ENCODE measurements at regions not wholly inside any gene's neighbourhood (a gene's known extent, or its start where the extent isn't known, plus 50 kb on each side); places are given as distances from the start of the nearest gene placed in this dataset.

DNA sequence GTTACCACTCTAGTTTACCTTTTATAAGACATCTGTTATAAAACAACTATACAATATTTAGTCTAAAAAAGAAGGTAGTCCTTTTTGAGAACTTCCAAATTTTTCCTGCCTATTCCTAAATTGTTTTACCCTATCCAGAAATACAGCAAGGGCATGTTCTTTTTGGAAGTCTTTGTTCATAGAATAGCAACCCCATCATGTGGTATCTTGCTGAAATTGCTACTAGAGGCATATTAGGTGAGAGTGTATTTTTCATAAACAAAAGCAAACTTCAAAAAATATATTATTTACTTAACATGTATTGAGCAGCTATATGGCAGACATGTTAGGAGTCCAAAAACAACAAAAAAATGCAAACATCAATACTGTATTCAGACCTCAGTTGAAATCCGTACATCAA is 371.8 kb upstream of the NRSN1 start:
- ATAC-seq (ENCODE audit: insufficient read depth, low FRiP score): no peak
- H3K4me1 ChIP-seq (ENCODE audit: control insufficient read depth in 5 of 5, insufficient read depth in 5 of 5, low read length in 5 of 5): no peaks in the 10 kb centered on the region
- H3K9ac ChIP-seq (ENCODE audit: insufficient read depth in 1 of 2, low read length in 2 of 2): no peak overlapping the region
- H3K9me3 ChIP-seq (ENCODE audit: control insufficient read depth in 4 of 4, insufficient read depth in 3 of 4, low read length in 3 of 4): no peaks in the 10 kb centered on the region
- WGBS, 2 donors: 86 to 92% methylated on average over 1 of the region's 1 CpG
- no peak overlapping the region for H3K27ac ChIP-seq (ENCODE audit: low read depth in 1 of 2, low read length in 1 of 2)
- TF ChIP-seq, protein P1, sequence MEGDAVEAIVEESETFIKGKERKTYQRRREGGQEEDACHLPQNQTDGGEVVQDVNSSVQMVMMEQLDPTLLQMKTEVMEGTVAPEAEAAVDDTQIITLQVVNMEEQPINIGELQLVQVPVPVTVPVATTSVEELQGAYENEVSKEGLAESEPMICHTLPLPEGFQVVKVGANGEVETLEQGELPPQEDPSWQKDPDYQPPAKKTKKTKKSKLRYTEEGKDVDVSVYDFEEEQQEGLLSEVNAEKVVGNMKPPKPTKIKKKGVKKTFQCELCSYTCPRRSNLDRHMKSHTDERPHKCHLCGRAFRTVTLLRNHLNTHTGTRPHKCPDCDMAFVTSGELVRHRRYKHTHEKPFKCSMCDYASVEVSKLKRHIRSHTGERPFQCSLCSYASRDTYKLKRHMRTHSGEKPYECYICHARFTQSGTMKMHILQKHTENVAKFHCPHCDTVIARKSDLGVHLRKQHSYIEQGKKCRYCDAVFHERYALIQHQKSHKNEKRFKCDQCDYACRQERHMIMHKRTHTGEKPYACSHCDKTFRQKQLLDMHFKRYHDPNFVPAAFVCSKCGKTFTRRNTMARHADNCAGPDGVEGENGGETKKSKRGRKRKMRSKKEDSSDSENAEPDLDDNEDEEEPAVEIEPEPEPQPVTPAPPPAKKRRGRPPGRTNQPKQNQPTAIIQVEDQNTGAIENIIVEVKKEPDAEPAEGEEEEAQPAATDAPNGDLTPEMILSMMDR (IDR thresholded peaks at IDR 0.05; ENCODE audit: control extremely low read depth, extremely low read depth): no peak
- peak in 1 of 3 donors; percentile 29 for DNase-seq
- no peaks in the 10 kb centered on the region for H3K36me3 ChIP-seq (ENCODE audit: control insufficient read depth in 4 of 4, insufficient read depth in 4 of 4, low read length in 4 of 4)
- H3K27me3 ChIP-seq (ENCODE audit: control insufficient read depth in 3 of 3, insufficient read depth in 3 of 3, low read length in 2 of 3): no peaks in the 10 kb centered on the region
- H3K4me3 ChIP-seq: no peak overlapping the region

DNA sequence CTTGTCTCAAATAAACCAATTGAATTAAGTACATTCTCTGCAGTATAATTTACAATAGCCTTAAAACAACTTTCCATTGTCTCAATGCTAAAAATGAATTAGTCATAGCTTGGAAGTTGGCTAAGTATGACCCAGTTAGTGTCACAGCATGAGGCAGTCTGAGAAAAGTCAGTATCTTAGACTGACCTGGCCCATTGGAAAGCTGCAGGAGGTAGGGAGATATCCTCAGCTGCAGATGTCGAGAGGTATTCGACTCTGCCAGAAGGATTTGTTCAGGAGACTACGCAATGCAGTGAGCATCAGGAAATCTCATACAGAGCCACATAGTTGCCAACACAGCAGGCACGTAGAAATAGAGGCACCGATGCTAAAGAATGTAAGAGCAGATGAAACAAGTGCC is 350.9 kb upstream of the NRSN1 start:
- ATAC-seq (ENCODE audit: insufficient read depth, low FRiP score): no peak
- TF ChIP-seq, protein P1 (IDR thresholded peaks at IDR 0.05; ENCODE audit: control extremely low read depth, extremely low read depth): no peak
- Histone ChIP-seq H3K9ac (ENCODE audit: insufficient read depth in 1 of 2, low read length in 2 of 2) (no peak overlapping the region), H3K4me3 (no peak overlapping the region), H3K9me3 (ENCODE audit: control insufficient read depth in 4 of 4, insufficient read depth in 3 of 4, low read length in 3 of 4) (peaks cover 0 to 2% (median 0%) of the 10 kb centered on the region in 4 donors), H3K27me3 (ENCODE audit: control insufficient read depth in 3 of 3, insufficient read depth in 3 of 3, low read length in 2 of 3) (no peaks in the 10 kb centered on the region), H3K4me1 (ENCODE audit: control insufficient read depth in 5 of 5, insufficient read depth in 5 of 5, low read length in 5 of 5) (no peaks in the 10 kb centered on the region), H3K27ac (ENCODE audit: low read depth in 1 of 2, low read length in 1 of 2) (no peak overlapping the region), H3K36me3 (ENCODE audit: control insufficient read depth in 4 of 4, insufficient read depth in 4 of 4, low read length in 4 of 4) (no peaks in the 10 kb centered on the region)
- DNase-seq: no peak
- 88 to 89% methylated on average over 5 of the region's 5 CpGs for WGBS, 2 donors

DNA sequence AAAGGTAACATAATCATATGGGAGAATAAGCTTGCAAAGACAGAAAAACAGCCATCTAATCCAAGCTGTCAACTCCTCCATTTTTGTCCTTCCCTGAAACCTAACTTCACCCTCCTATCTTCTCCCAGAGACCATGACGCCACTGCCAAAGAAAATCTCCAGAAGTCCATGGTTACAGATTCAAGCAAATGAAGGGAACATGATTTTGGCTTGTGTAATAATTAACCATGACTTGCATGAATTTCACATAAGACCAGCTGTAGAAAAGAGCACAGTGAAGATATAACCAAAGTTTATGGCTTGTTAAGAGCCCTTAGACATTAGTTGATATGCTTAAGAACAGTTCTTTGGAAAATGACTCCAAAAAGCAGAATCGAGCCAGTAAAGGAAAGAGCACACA is 342.1 kb upstream of the NRSN1 start:
- Histone ChIP-seq H3K9me3 (ENCODE audit: control insufficient read depth in 4 of 4, insufficient read depth in 3 of 4, low read length in 3 of 4) (no peaks in the 10 kb centered on the region), H3K27me3 (ENCODE audit: control insufficient read depth in 3 of 3, insufficient read depth in 3 of 3, low read length in 2 of 3) (no peaks in the 10 kb centered on the region), H3K36me3 (ENCODE audit: control insufficient read depth in 4 of 4, insufficient read depth in 4 of 4, low read length in 4 of 4) (no peaks in the 10 kb centered on the region), H3K27ac (ENCODE audit: low read depth in 1 of 2, low read length in 1 of 2) (no peak overlapping the region), H3K9ac (ENCODE audit: insufficient read depth in 1 of 2, low read length in 2 of 2) (no peak overlapping the region), H3K4me3 (no peak overlapping the region), H3K4me1 (ENCODE audit: control insufficient read depth in 5 of 5, insufficient read depth in 5 of 5, low read length in 5 of 5) (peaks cover 0 to 4% (median 0%) of the 10 kb centered on the region in 5 donors)
- ATAC-seq (ENCODE audit: insufficient read depth, low FRiP score) (no peak), DNase-seq (peak in 1 of 3 donors; percentile 13)
- 53 to 67% methylated on average over 2 of the region's 2 CpGs for WGBS, 2 donors
- TF ChIP-seq, protein P1 (IDR thresholded peaks at IDR 0.05; ENCODE audit: control extremely low read depth, extremely low read depth): no peak

DNA sequence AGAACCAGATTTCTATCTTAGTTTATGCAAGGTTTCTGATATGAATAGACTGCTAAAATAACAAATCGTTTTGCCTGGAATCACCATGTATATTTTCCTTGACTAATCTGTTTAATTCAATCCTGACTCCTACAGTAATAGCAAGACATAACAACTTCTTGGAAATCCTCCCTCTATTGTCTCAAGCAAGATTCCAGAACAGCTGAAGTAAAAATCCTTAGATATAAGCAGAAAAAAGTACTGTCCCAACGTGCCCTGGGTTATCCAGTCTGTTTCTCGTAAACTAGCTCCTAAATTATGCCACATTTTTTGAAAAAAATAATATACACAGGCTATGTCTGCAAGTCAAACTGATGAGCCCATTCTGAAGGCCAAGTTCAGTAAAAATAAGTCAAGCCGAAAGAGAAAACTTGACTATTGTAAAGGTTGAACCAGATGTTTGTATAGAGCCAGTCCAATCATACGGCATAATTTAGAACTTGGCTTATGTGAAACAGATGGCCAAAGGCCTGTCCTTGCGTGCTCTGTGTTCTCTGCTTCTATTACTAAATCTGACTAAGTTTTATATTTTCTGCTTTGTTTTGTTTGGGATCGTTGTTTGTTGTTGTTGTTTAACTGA is 341.6 kb upstream of the NRSN1 start:
- 54 to 66% methylated on average over 7 of the region's 7 CpGs for WGBS, 2 donors

More for the DNA sequence above, 341.6 kb upstream of the NRSN1 start:
- Histone ChIP-seq H3K4me3 (no peak overlapping the region), H3K36me3 (ENCODE audit: control insufficient read depth in 4 of 4, insufficient read depth in 4 of 4, low read length in 4 of 4) (no peaks in the 10 kb centered on the region), H3K27me3 (ENCODE audit: control insufficient read depth in 3 of 3, insufficient read depth in 3 of 3, low read length in 2 of 3) (no peaks in the 10 kb centered on the region), H3K4me1 (ENCODE audit: control insufficient read depth in 5 of 5, insufficient read depth in 5 of 5, low read length in 5 of 5) (peaks cover 0 to 4% (median 0%) of the 10 kb centered on the region in 5 donors), H3K9ac (ENCODE audit: insufficient read depth in 1 of 2, low read length in 2 of 2) (no peak overlapping the region), H3K27ac (ENCODE audit: low read depth in 1 of 2, low read length in 1 of 2) (no peak overlapping the region), H3K9me3 (ENCODE audit: control insufficient read depth in 4 of 4, insufficient read depth in 3 of 4, low read length in 3 of 4) (no peaks in the 10 kb centered on the region)
- DNase-seq: no peak
- ATAC-seq (ENCODE audit: insufficient read depth, low FRiP score): no peak
- TF ChIP-seq, protein P1 (IDR thresholded peaks at IDR 0.05; ENCODE audit: control extremely low read depth, extremely low read depth): no peak

Data from lung (tissue), 11 donors.